ENCODE measurements at regions not wholly inside any gene's neighbourhood (a gene's known extent, or its start where the extent isn't known, plus 50 kb on each side); places are given as distances from the start of the nearest gene placed in this dataset.

DNA sequence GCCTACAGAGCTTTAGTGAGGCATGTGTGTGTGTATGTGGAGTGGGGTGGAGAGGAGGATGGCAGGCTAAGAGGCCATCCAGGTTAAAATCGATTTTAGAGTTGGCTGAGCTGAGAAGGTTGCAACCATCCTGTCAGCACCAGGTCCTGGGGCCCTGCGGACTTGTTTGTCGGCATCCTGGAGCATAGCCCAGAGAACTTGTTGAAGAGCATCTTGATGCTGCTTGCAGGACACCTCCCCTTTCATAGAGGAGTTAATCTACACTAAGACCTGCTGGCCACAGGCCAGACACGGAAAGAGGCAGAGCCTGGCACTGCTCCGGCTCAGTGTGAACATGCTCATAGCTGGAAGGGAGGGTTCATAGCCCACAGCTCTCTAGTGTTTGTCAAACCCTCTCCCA, 72.1 kb upstream of the RGPD5 start:
- H3K4me3 ChIP-seq (ENCODE audit: insufficient read depth, low read depth, low read length): no peak overlapping the region
- H3K14ac ChIP-seq (replicated peaks; ENCODE audit: low read depth, low read length): no peak overlapping the region
- H3K56ac ChIP-seq (ENCODE audit: extremely low read depth, insufficient read depth, low read length): no peak overlapping the region
- TF ChIP-seq NFE2L2 (IDR thresholded peaks at IDR 0.05; ENCODE audit: low read depth, low read length) (no peak), POLR2A (IDR thresholded peaks at IDR 0.05; ENCODE audit: low read depth, low read length) (no peak), MAFK (IDR thresholded peaks at IDR 0.05; ENCODE audit: low read depth, low read length) (no peak), MAZ (IDR thresholded peaks at IDR 0.05; ENCODE audit: borderline replicate concordance, low read depth, low read length) (no peak), RFX5 (IDR thresholded peaks at IDR 0.05; ENCODE audit: low read depth, low read length) (no peak), CEBPB (IDR thresholded peaks at IDR 0.05; ENCODE audit: low read depth, low read length) (no peak), SMC3 (IDR thresholded peaks at IDR 0.05; ENCODE audit: low read depth, low read length) (no peak), CHD1 (IDR thresholded peaks at IDR 0.05; ENCODE audit: low read depth, low read length) (no peak), BHLHE40 (IDR thresholded peaks at IDR 0.05; ENCODE audit: low read depth, low read length) (no peak)
- TF ChIP-seq, protein P1, sequence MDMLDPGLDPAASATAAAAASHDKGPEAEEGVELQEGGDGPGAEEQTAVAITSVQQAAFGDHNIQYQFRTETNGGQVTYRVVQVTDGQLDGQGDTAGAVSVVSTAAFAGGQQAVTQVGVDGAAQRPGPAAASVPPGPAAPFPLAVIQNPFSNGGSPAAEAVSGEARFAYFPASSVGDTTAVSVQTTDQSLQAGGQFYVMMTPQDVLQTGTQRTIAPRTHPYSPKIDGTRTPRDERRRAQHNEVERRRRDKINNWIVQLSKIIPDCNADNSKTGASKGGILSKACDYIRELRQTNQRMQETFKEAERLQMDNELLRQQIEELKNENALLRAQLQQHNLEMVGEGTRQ (IDR thresholded peaks at IDR 0.05; ENCODE audit: low read depth, low read length): no peak
- TF ChIP-seq, protein P2, sequence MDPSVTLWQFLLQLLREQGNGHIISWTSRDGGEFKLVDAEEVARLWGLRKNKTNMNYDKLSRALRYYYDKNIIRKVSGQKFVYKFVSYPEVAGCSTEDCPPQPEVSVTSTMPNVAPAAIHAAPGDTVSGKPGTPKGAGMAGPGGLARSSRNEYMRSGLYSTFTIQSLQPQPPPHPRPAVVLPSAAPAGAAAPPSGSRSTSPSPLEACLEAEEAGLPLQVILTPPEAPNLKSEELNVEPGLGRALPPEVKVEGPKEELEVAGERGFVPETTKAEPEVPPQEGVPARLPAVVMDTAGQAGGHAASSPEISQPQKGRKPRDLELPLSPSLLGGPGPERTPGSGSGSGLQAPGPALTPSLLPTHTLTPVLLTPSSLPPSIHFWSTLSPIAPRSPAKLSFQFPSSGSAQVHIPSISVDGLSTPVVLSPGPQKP (IDR thresholded peaks at IDR 0.05; ENCODE audit: borderline replicate concordance, low read depth, low read length): no peak
- TF ChIP-seq, protein P3, sequence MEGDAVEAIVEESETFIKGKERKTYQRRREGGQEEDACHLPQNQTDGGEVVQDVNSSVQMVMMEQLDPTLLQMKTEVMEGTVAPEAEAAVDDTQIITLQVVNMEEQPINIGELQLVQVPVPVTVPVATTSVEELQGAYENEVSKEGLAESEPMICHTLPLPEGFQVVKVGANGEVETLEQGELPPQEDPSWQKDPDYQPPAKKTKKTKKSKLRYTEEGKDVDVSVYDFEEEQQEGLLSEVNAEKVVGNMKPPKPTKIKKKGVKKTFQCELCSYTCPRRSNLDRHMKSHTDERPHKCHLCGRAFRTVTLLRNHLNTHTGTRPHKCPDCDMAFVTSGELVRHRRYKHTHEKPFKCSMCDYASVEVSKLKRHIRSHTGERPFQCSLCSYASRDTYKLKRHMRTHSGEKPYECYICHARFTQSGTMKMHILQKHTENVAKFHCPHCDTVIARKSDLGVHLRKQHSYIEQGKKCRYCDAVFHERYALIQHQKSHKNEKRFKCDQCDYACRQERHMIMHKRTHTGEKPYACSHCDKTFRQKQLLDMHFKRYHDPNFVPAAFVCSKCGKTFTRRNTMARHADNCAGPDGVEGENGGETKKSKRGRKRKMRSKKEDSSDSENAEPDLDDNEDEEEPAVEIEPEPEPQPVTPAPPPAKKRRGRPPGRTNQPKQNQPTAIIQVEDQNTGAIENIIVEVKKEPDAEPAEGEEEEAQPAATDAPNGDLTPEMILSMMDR (conservative IDR thresholded peaks at IDR 0.05; ENCODE audit: low read depth, low read length): no peak
- no peak overlapping the region for H3K23ac ChIP-seq (ENCODE audit: low read depth, low read length)
- no peak overlapping the region for H2BK5ac ChIP-seq (ENCODE audit: low read depth, low read length, poor library complexity, severe bottlenecking)
- intact Hi-C loops (cut with micrococcal nuclease): no loop called here
- H2BK20ac ChIP-seq (ENCODE audit: low read depth, low read length): no peak overlapping the region
- no peaks in the 10 kb centered on the region for H3K79me1 ChIP-seq (ENCODE audit: low read depth in 1 of 2, low read length in 2 of 2)
- H3K4ac ChIP-seq (ENCODE audit: low read depth, low read length): no peak overlapping the region
- no peak overlapping the region for H4K91ac ChIP-seq (ENCODE audit: insufficient read depth, low read depth, low read length)
- BruUV-seq (replicated peaks): no TSS peak
- in situ Hi-C loops (cut with MboI; ENCODE audit: low sequenced_read_pairs): no loop called here
- H3K36me3 ChIP-seq (ENCODE audit: control insufficient read depth, insufficient read depth, low read length): no peaks in the 10 kb centered on the region
- H4K8ac ChIP-seq (ENCODE audit: low read depth in 2 of 2, low read length in 2 of 2): no peak overlapping the region
- H3K9ac ChIP-seq (ENCODE audit: low read depth, low read length): no peak overlapping the region
- no peak overlapping the region for H3K27ac ChIP-seq (ENCODE audit: insufficient read depth, low read length)
- H3K9me3 ChIP-seq (ENCODE audit: control insufficient read depth, insufficient read depth, low read length): peaks cover 2% of the 10 kb centered on the region; the same call in 1 of the 2 replicates
- H2AFZ ChIP-seq (replicated peaks; ENCODE audit: low read length, poor library complexity): no peak overlapping the region
- no peak overlapping the region for H2BK15ac ChIP-seq (ENCODE audit: low read depth, low read length)
- H3K18ac ChIP-seq (ENCODE audit: low read depth, low read length): no peak overlapping the region
- H3K9me1 ChIP-seq (ENCODE audit: insufficient read depth, low read length): no peaks in the 10 kb centered on the region
- WGBS, 2 experiments (ENCODE audit: extremely low coverage in 2 of 2, insufficient read length in 1 of 2): 80% methylated on average over 1 of the region's 5 CpGs; no CpG with 5 or more reads in 1 of the 2 experiments
- H2BK120ac ChIP-seq (ENCODE audit: low read depth, low read length): no peak overlapping the region
- peaks cover 31% of the 10 kb centered on the region for H3K27me3 ChIP-seq (ENCODE audit: control insufficient read depth, insufficient read depth, low read length)
- H2AK9ac ChIP-seq (replicated peaks; ENCODE audit: low read depth, low read length, poor library complexity): no peak overlapping the region
- no peak for DNase-seq
- POLR2A ChIA-PET (ENCODE audit: unreplicated experiment): no interaction called here
- no peak overlapping the region for H3K4me2 ChIP-seq (ENCODE audit: low read depth, low read length)
- CTCF ChIA-PET: no interaction called here
- H2AK5ac ChIP-seq (ENCODE audit: low read depth, low read length): no peak overlapping the region
- ATAC-seq (ENCODE audit: low read depth): no peak
- dilution Hi-C loops (cut with HindIII; ENCODE audit: low sequenced_read_pairs, unreplicated experiment): no loop called here
- H4K20me1 ChIP-seq (ENCODE audit: insufficient read depth, low read length): no peaks in the 10 kb centered on the region
- no peak overlapping the region for H4K5ac ChIP-seq (ENCODE audit: low read depth, low read length)
- no peaks in the 10 kb centered on the region for H3K4me1 ChIP-seq (ENCODE audit: control insufficient read depth, insufficient read depth, low read length)

All from IMR-90 (cell line).